NB4 (cell line): ENCODE measurements at regions not wholly inside any gene's neighbourhood (a gene's known extent, or its start where the extent isn't known, plus 50 kb on each side); places are given as distances from the start of the nearest gene placed in this dataset.

Experiments
- DNase-seq: peaks from one replicate; pipeline ENCODE4 v3.0.0; 2010; ENCODE audit warnings: low read depth
- H3K4me3 ChIP-seq: one replicate; pipeline ENCODE4 v1.5.1; 2011; ENCODE audit warnings: mild to moderate bottlenecking, low read depth, low read length, moderate library complexity
- MYC ChIP-seq: IDR thresholded peaks from 2 replicates; pipeline ENCODE4 v1.6.1; 2011; ENCODE audit warnings: low read depth, low read length
- POLR2A ChIP-seq: IDR thresholded peaks from 2 replicates; pipeline ENCODE4 v1.6.1; 2011; ENCODE audit warnings: mild to moderate bottlenecking; ENCODE audit not compliant: insufficient read length; ENCODE audit errors: extremely low read depth
- TF ChIP-seq, protein P1 (sequence below): IDR thresholded peaks from 2 replicates; pipeline ENCODE4 v1.6.1; 2011; ENCODE audit warnings: low read depth, low read length
- TF ChIP-seq, protein P2 (sequence below): IDR thresholded peaks from one replicate; pipeline ENCODE4 v1.5.1; 2012; ENCODE audit warnings: low read depth, low read length

DNA sequence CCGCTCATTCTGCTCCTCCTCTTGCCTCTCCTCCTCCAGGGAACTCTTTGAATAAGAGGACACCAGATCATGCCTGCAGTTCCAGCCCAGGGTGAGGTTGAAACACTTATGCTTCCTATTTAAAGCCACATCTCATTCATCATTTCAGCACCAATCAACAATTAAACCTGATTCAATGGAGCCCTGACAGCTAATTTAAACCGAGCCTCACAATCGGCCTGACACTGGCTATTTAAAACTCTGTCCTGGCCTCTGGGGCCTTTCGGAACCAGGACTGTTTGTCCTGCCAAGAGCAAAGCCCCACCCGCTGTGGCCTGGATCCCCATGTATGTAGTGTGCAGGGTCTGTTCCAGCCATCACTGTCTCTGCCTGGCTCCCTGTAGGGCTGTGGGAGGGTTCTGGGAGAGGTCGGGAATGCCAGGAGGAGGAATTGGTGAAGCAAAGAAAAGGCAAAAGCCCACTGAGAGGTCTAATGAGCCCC, 97.4 kb downstream of the MCFD2 start:
- DNase-seq: no peak
- TF ChIP-seq POLR2A (no peak), MYC (no peak)
- TF ChIP-seq, protein P1, sequence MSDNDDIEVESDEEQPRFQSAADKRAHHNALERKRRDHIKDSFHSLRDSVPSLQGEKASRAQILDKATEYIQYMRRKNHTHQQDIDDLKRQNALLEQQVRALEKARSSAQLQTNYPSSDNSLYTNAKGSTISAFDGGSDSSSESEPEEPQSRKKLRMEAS: no peak
- TF ChIP-seq, protein P2, sequence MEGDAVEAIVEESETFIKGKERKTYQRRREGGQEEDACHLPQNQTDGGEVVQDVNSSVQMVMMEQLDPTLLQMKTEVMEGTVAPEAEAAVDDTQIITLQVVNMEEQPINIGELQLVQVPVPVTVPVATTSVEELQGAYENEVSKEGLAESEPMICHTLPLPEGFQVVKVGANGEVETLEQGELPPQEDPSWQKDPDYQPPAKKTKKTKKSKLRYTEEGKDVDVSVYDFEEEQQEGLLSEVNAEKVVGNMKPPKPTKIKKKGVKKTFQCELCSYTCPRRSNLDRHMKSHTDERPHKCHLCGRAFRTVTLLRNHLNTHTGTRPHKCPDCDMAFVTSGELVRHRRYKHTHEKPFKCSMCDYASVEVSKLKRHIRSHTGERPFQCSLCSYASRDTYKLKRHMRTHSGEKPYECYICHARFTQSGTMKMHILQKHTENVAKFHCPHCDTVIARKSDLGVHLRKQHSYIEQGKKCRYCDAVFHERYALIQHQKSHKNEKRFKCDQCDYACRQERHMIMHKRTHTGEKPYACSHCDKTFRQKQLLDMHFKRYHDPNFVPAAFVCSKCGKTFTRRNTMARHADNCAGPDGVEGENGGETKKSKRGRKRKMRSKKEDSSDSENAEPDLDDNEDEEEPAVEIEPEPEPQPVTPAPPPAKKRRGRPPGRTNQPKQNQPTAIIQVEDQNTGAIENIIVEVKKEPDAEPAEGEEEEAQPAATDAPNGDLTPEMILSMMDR: no peak
- no peak overlapping the region for H3K4me3 ChIP-seq

GRCh38 chr2:46816846-46817726, 98.5 kb downstream of the MCFD2 start:
- H3K4me3 ChIP-seq: no peak overlapping the region
- TF ChIP-seq MYC (no peak), POLR2A (no peak)
- TF ChIP-seq, protein P1: no peak
- TF ChIP-seq, protein P2: no peak
- no peak for DNase-seq

DNA sequence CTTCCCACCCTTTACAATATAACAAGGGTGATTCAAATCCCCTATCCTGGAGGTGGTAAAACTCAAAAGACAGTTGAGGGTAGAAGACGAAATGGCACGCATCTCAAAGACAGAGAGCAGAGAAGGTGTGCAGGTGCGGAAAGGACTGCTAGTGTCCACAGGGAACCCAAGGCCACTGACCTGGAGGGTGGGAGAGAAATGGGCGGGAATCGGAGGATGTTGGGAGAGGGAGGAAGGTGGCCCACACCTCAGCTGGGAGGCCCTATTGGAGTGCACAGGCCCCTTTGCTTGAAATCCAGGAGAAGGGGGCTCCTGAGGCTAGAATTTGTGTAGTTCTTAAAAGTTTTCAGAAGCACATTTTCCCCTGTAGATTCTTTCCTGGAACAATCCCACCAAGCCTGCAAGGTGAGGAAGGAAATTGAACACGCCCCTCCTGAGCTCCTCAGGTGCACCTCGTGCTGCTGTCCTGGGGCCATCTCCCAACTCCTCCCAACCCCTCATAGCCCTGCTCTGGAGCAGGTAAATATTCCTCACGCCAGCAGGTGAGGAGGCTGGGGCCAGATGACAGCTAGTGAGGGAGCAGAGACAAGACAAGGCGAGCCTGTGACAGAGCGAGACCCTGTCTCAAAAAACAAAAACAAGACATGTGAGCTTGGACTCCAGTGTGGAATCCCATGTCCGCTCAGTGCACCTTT, 99.3 kb downstream of the MCFD2 start:
- TF ChIP-seq, protein P1: no peak
- TF ChIP-seq MYC (no peak), POLR2A (no peak)
- TF ChIP-seq, protein P2: no peak
- DNase-seq: no peak
- no peak overlapping the region for H3K4me3 ChIP-seq

DNA sequence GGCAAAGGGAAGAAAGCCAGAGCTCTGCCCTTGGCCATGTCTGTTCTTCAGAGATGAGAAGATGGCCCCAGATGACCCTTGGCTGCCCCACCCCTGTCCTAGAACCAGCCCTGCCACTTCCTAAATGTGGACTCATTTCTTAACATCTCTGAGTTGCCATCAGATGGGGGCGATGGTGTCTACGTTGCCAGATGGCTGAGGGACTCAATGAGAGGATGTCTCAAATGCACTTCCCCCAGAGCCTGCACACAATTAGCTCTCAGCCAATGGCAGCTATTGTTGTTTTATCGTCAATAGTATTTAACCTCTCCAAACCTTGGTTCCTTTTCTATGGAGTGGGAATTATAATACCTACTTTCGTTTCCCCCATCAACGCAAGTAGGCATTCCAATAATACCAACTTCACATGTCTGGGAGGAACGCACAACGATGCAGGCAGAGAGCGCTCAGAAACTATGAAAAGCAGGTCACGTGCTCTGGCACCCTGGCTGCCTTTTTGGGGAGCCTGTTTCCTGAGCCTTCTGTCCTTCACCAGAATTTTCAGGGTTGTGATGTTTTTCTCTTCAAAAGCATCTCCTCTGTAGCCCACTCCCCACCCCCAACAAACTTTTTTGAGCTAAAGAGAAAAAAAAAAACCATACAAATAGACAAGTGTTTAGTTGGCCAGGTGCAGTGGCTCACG, 100.3 kb downstream of the MCFD2 start:
- H3K4me3 ChIP-seq: no peak overlapping the region
- peak; percentile 58 for DNase-seq
- TF ChIP-seq, protein P2: peak; percentile 16
- TF ChIP-seq, protein P1: no peak
- TF ChIP-seq MYC: no peak

DNA sequence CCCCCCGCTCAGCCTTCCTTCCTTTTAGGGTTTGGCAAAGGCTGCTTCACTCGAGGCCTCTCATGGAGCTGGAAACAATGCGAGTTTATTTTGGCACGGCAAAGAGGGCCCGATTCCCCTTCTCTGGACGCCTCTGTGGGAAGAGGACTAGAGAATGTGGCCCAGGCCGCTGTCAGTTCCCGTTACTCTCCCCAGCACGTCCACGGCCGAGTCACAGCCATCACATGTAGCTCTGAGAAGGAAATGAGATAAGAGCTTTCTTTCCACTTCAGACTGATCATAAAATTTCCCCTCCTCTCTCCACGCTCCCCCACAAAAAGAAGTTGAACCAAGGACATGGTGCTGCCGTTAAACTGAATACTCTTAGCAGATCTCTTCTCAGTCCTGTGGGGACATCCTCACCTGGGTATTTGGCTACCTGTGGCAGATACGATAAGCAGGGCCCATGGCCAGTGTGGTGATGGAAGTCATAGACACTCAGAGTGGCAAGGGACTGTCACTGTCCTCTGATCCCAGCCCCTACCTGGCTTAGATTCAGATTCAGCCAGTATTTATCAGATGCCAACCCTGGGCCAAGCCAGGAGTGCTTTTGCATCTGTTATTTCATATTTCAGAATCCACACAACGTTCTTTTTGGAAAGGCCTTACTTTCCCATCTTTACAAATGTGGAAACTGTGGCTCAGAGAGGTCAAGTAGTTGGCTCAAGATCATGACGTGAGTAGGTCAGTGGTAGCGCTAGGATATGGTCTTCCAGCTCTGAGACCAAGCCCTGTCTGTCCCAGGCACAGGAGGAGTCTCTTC, 101.2 kb downstream of the MCFD2 start:
- H3K4me3 ChIP-seq: no peak overlapping the region
- no peak for DNase-seq

More for the DNA sequence above, 101.2 kb downstream of the MCFD2 start:
- TF ChIP-seq MYC (no peak), POLR2A (no peak)
- TF ChIP-seq, protein P1: no peak
- TF ChIP-seq, protein P2: no peak
